Sigmoid colon (tissue), 6 donors: ENCODE measurements at regions not wholly inside any gene's neighbourhood (a gene's known extent, or its start where the extent isn't known, plus 50 kb on each side); places are given as distances from the start of the nearest gene placed in this dataset.

ENCODE experiments used
- DNase-seq: peaks from one replicate; pipeline ENCODE4 v3.0.0-alpha.2; 2019
- H3K27ac ChIP-seq, 4 donors: fragments of 200-600 bp; sonication (generic); one replicate each; pipeline ENCODE4 v1.5.1; 2016 to 2019; ENCODE audit warnings: mild to moderate bottlenecking in 1 of 4
- H3K27me3 ChIP-seq, 3 donors: fragments of 200-600 bp; sonication (generic); one replicate each; pipeline ENCODE4 v1.5.1; 2019; ENCODE audit warnings: mild to moderate bottlenecking in 1 of 3
- H3K36me3 ChIP-seq, 4 donors: fragments of 200-600 bp; sonication (generic); one replicate each; pipeline ENCODE4 v1.5.1; 2016 to 2019
- H3K4me1 ChIP-seq, 4 donors: fragments of 200-600 bp; sonication (generic); one replicate each; pipeline ENCODE4 v1.5.1; 2017 to 2019
- H3K4me3 ChIP-seq, 4 donors: fragments of 200-600 bp; sonication (generic); one replicate each; pipeline ENCODE4 v1.5.1; 2017 to 2019; ENCODE audit warnings: mild to moderate bottlenecking in 2 of 4, moderate library complexity in 1 of 4
- H3K9me3 ChIP-seq, 4 donors: fragments of 200-600 bp in 3 of 4; sonication (generic) in 3 of 4; one replicate each; pipeline versions ENCODE4 v1.5.1 to v1.6.1; 2013 to 2019
- CTCF ChIP-seq, 4 experiments: fragments of 450-650 bp in 3 of 4; fragments of 200-600 bp in 1 of 4; IDR thresholded peaks; one replicate each; pipeline ENCODE4 v1.5.1; 2016 to 2019; ENCODE audit warnings: antibody characterized with exemption in 4 of 4, mild to moderate bottlenecking in 3 of 4, moderate library complexity in 2 of 4
- EP300 ChIP-seq, 4 donors: sonication (generic); formaldehyde crosslinking; IDR thresholded peaks; one replicate each; pipeline ENCODE4 v1.6.1; 2017; ENCODE audit warnings: antibody characterized with exemption in 4 of 4
- POLR2A ChIP-seq, 2 donors: fragments of 450-650 bp; IDR thresholded peaks; one replicate each; pipeline ENCODE4 v1.6.1; 2016; ENCODE audit warnings: antibody characterized with exemption in 2 of 2, mild to moderate bottlenecking in 2 of 2, moderate library complexity in 2 of 2
- POLR2AphosphoS5 ChIP-seq, 4 donors: sonication (generic); formaldehyde crosslinking; IDR thresholded peaks; one replicate each; pipeline ENCODE4 v1.6.1; 2017; ENCODE audit warnings: antibody characterized with exemption in 4 of 4
- WGBS, 2 donors: extraction: QIAGEN DNeasy Blood & Tissue Kit; methylation state at CpG; one replicate each; pipeline ENCODE4 v1.1.7; 2013; 5-methylcytosine and 5-hydroxymethylcytosine counted together
- intact Hi-C: fragments of 100-400 bp; cut with DNase I; formaldehyde crosslinking; loops from one replicate; pipeline ENCODE4 v1.15.1; 2023
- donor health status: healthy with polysubstance abuse.
- donor health status: healthy.

- 70 to 88% methylated on average over 1 of the region's 1 CpG for WGBS, 2 donors
- no peak overlapping the region for H3K4me3 ChIP-seq
- H3K4me1 ChIP-seq, result no peaks in the 10 kb centered on the region
- DNase-seq, result no peak
- no peak overlapping the region for H3K27ac ChIP-seq
- intact Hi-C loops, result no loop called here
- TF ChIP-seq EP300 (IDR thresholded peaks at IDR 0.05) (no peak), CTCF (IDR thresholded peaks at IDR 0.05) (no peak)
- no peaks in the 10 kb centered on the region for H3K36me3 ChIP-seq
- no peaks in the 10 kb centered on the region for H3K9me3 ChIP-seq
- no peaks in the 10 kb centered on the region for H3K27me3 ChIP-seq
Measured at GRCh38 chr3:148344521-148344920, 353.2 kb upstream of the AGTR1 start.

DNA sequence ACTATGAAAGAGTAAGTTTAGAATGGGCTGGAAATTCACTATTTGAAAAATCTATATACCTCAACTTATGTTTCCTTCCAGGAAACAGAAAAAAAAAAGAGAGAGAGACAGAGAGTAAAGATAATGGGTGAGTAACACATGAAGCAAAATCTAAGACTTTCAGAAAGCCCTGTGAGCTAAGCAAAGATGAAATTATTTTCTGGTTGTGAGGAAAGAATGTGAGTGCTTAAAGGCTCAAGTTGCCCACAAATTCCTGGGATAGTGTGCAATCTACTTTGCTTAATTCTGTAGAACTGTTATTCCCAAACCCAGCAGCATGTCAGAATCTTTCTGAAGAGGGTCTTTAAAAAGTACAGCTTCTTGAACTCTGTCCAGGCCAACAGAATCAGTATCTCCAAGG is 337.7 kb upstream of the AGTR1 start:
- TF ChIP-seq POLR2A (IDR thresholded peaks at IDR 0.05) (no peak), POLR2AphosphoS5 (IDR thresholded peaks at IDR 0.05) (no peak), EP300 (IDR thresholded peaks at IDR 0.05) (no peak), CTCF (IDR thresholded peaks at IDR 0.05) (no peak)
- DNase-seq, result no peak
- Histone ChIP-seq H3K36me3 (no peaks in the 10 kb centered on the region), H3K27ac (no peak overlapping the region), H3K9me3 (peaks cover 0 to 3% (median 0%) of the 10 kb centered on the region in 4 donors), H3K27me3 (no peaks in the 10 kb centered on the region), H3K4me1 (no peaks in the 10 kb centered on the region), H3K4me3 (no peak overlapping the region)
- intact Hi-C loops, result no loop called here

DNA sequence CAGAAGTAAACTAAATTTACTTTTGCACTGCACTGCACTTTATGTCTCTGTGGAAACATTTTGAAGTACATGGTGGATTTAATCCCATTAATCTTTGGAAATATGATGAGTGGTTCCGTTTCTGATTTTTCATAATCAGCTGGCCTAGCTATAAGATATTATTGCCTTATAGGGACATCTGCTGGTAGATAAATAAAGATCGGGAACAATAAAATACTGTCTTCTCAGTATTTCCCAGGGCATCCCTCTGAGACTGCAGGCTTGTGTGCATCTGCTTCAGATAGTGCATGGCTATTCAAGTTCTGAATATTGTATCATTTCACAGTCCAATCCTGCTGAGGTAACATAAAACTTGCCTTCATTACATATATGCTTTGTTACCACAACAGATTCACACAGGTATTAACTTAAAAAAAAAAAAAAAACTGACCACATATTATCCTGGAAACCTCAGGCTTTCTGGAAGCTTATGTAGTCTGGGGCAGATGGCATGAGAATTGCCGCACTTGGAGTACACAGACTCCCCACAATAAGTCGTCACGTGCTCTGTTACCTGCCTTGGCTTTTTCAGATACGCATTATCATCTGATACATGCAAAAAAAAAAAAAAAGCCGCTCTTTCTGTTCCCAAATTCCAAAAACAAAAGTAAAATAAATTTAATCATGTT is 330.8 kb upstream of the AGTR1 start:
- WGBS, 2 donors, result 65 to 79% methylated on average over 7 of the region's 7 CpGs
- intact Hi-C loops, result no loop called here
- TF ChIP-seq POLR2A (IDR thresholded peaks at IDR 0.05) (no peak), EP300 (IDR thresholded peaks at IDR 0.05) (no peak), POLR2AphosphoS5 (IDR thresholded peaks at IDR 0.05) (no peak), CTCF (IDR thresholded peaks at IDR 0.05) (no peak)

GRCh38 chr3:148367756-148368155 is 329.9 kb upstream of the AGTR1 start:
- Histone ChIP-seq H3K9me3 (peaks cover 0 to 3% (median 0%) of the 10 kb centered on the region in 4 donors), H3K27ac (no peak overlapping the region), H3K4me3 (no peak overlapping the region), H3K36me3 (no peaks in the 10 kb centered on the region), H3K4me1 (peaks cover 0 to 9% (median 5%) of the 10 kb centered on the region in 4 donors), H3K27me3 (no peaks in the 10 kb centered on the region)
- TF ChIP-seq POLR2AphosphoS5 (IDR thresholded peaks at IDR 0.05) (no peak), CTCF (IDR thresholded peaks at IDR 0.05) (no peak), EP300 (IDR thresholded peaks at IDR 0.05) (no peak), POLR2A (IDR thresholded peaks at IDR 0.05) (no peak)
- WGBS, 2 donors, result 41 to 74% methylated on average over 1 of the region's 1 CpG
- intact Hi-C loops, result no loop called here
- no peak for DNase-seq

More for the DNA sequence above, 330.8 kb upstream of the AGTR1 start:
- Histone ChIP-seq H3K27ac (no peak overlapping the region), H3K4me1 (peaks cover 0 to under 1% (median 0%) of the 10 kb centered on the region in 4 donors), H3K4me3 (no peak overlapping the region), H3K27me3 (no peaks in the 10 kb centered on the region), H3K9me3 (peaks cover 0 to 3% (median 0%) of the 10 kb centered on the region in 4 donors), H3K36me3 (no peaks in the 10 kb centered on the region)
- no peak for DNase-seq

DNA sequence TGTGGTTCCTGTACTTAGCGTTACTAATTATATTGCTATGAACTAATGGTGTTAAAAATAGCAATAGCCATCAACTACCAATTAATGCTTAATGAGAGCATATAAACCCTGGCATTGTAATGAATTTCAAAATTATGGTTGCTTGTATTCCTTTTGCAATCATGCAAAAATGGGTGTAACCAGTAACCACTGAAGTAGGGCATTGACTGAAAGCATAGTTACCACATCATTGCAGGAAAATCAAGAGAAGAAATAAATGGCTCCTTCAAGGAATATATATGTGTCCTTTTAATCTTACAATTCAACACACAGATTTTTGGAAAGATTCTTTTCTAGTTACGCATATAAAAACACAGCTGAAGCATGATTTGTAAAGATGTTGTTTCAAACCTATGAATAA is 328.3 kb upstream of the AGTR1 start:
- no peak for DNase-seq
- Histone ChIP-seq H3K4me3 (no peak overlapping the region), H3K27me3 (no peaks in the 10 kb centered on the region), H3K4me1 (peaks cover 0 to 14% (median 7%) of the 10 kb centered on the region in 4 donors), H3K36me3 (no peaks in the 10 kb centered on the region), H3K27ac (no peak overlapping the region), H3K9me3 (no peaks in the 10 kb centered on the region)
- no peak for TF ChIP-seq CTCF (IDR thresholded peaks at IDR 0.05)
- no peak for TF ChIP-seq POLR2AphosphoS5 (IDR thresholded peaks at IDR 0.05)
- no peak for TF ChIP-seq POLR2A (IDR thresholded peaks at IDR 0.05)
- TF ChIP-seq EP300 (IDR thresholded peaks at IDR 0.05), result no peak
- intact Hi-C loops, result no loop called here
- WGBS, 2 donors, result 92 to 95% methylated on average over 2 of the region's 2 CpGs
